MG63 (cell line): ENCODE measurements at regions not wholly inside any gene's neighbourhood (a gene's known extent, or its start where the extent isn't known, plus 50 kb on each side); places are given as distances from the start of the nearest gene placed in this dataset.
"Not testable (repeated sequence)": the region's sequence is repeated elsewhere in the genome, so short reads cannot be mapped to it uniquely, and the experiment has no call there.

Source experiments
- DNase-seq: peaks from one replicate; pipeline ENCODE4 v3.0.0-alpha.2; 2020
- H3K27me3 ChIP-seq: fragments of 250-450 bp; sonication (Bioruptor Pico); 2 replicates; pipeline ENCODE4 v1.5.1; 2020; ENCODE audit warnings: mild to moderate bottlenecking, moderate library complexity
- H3K36me3 ChIP-seq: fragments of 250-450 bp; sonication (Bioruptor Pico); 2 replicates; pipeline ENCODE4 v1.5.1; 2020; ENCODE audit warnings: mild to moderate bottlenecking, moderate library complexity
- H3K4me3 ChIP-seq: fragments of 250-450 bp; sonication (Bioruptor Pico); 2 replicates; pipeline ENCODE4 v1.5.1; 2020; ENCODE audit warnings: mild to moderate bottlenecking, moderate library complexity
- H3K9me3 ChIP-seq: fragments of 250-450 bp; sonication (Bioruptor Pico); 2 replicates; pipeline ENCODE4 v1.5.1; 2020; ENCODE audit warnings: mild to moderate bottlenecking, moderate library complexity

DNA sequence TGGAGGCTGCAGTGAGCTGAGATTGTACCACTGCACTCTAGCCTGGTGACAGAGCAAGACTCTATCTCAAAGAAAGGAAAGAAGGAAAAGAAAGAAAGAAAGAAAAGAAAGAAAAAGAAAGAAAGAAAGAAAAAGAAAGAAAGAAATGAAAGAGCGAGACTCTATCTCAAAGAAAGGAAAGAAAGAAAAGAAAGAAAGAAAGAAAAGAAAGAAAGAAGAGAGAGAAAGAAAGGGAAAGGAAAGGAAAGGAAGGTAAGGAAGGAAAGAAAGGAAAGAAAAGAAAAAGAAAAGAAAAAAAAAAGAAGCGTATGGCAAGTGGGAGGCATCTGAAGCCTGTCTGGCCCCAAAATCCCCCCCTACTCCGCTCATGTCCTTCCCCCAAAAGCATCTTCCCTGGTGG, 182.3 kb upstream of the MSX2 start:
- no peaks in the 10 kb centered on the region for H3K36me3 ChIP-seq
- H3K27me3 ChIP-seq = peaks cover 15% of the 10 kb centered on the region; the same call in 1 of the 2 replicates
- DNase-seq = no peak
- no peak overlapping the region for H3K4me3 ChIP-seq
- H3K9me3 ChIP-seq = peaks cover 2% of the 10 kb centered on the region; the same call in 1 of the 2 replicates

DNA sequence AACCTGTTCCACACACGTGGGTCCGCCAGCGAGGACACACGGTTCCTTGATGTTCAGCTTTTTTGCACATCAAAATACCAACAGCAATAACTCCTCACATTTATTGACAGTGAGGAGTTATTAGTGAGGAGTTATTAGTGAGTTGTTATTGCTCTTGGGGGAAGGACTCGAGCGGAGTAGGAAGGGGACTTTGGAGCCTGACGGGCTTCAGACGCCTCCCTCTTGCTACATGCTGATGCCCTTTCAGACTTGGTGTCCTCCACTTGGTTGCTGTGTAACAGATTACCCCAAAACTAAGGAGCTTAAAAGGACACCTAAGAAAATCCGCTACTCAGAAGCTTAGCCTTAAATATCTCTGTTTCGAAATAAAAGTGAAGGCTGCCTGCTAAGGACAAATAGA, 181.9 kb upstream of the MSX2 start:
- DNase-seq = no peak
- H3K36me3 ChIP-seq = no peaks in the 10 kb centered on the region
- H3K4me3 ChIP-seq = no peak overlapping the region
- peaks cover 2% of the 10 kb centered on the region; the same call in 1 of the 2 replicates for H3K9me3 ChIP-seq
- peaks cover 15% of the 10 kb centered on the region; the same call in 1 of the 2 replicates for H3K27me3 ChIP-seq

DNA sequence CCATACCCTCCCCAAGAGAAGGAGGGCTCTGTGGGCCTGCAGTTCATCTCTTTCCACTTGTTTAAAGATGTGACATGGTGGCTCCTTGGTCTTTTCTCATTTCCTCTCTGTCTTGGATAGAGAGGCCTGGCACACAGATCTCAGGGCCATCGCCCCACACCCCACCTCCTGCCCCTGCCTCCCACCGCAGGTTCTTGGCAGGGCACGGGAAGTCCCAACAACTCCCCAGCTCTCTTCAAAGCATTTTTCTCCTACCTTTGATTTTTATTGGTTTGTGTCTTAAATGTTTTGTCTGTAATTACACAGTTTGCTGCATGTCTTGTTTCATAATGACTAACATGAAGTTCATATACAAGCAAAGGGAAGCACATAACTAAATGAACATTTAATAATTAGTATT, 178.5 kb upstream of the MSX2 start:
- Histone ChIP-seq H3K36me3 (no peaks in the 10 kb centered on the region), H3K9me3 (no peaks in the 10 kb centered on the region), H3K27me3 (peaks cover 15% of the 10 kb centered on the region; the same call in 1 of the 2 replicates), H3K4me3 (no peak overlapping the region)
- DNase-seq = no peak

DNA sequence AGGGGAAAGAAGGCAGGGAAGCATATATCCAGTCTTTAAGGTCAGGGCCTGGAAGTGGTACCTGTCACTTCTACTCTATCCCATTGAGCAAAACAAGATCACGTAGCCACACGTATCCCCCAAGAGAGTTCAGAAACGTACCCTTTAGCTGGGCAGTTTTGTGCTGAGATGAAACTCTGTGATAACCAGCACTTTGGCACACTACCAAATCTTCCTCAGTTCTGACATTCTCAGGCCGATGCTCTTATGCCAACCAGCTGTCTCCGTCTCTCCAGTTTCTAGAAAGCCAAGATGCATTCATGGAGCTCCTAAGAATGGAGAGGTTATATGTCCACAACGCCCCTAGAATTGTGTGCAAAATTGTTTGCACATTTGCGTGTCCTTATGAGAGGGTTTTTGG, 176.6 kb upstream of the MSX2 start:
- no peak for DNase-seq
- H3K9me3 ChIP-seq = no peaks in the 10 kb centered on the region

DNA sequence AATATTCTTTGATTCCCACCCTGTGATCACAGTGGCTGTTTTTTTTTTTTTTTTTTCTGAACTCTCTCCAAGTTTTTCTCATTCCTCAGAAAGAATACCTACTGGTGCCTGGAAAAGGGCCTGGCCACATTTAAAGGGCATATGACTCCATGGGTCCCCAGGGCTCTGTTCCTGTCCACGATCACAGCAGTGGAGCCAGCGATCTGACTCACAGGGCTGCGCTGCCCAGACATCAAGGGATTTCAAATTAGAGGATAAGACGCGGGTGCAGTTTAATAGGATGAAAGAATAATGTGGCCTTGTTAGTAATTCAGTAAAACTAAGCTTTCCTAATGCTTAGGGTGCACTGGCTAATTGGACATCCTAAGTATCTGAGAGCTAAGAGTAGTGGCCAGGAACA, 175.1 kb upstream of the MSX2 start:
- no peaks in the 10 kb centered on the region; the same call in 1 of the 2 replicates for H3K27me3 ChIP-seq
- no peak overlapping the region for H3K4me3 ChIP-seq
- no peaks in the 10 kb centered on the region for H3K9me3 ChIP-seq
- H3K36me3 ChIP-seq = no peaks in the 10 kb centered on the region
- DNase-seq = peak; percentile 86

More for the DNA sequence above, 176.6 kb upstream of the MSX2 start:
- H3K27me3 ChIP-seq = peaks cover 8% of the 10 kb centered on the region; the same call in 1 of the 2 replicates
- no peak overlapping the region for H3K4me3 ChIP-seq
- H3K36me3 ChIP-seq = no peaks in the 10 kb centered on the region

DNA sequence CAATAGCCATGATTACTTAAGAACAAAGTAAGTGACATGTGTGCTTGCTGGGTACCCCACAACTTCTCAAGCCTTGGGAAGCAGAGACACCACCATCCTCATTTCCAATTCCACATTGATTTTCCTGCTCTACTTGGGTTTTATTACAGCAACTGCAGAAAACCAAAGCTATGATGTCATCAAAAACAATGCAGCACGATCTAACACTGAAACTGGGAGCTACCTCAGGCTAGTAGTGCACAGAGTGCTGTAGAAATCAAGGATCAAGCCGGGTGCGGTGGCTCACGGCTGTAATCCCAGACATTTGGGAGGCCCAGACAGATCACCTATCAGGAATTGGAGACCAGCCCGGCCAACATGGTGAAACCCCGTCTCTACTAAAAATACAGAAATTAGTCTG, 174.4 kb upstream of the MSX2 start:
- no peak for DNase-seq
- Histone ChIP-seq H3K9me3 (no peaks in the 10 kb centered on the region), H3K4me3 (no peak overlapping the region), H3K36me3 (no peaks in the 10 kb centered on the region), H3K27me3 (no peaks in the 10 kb centered on the region; the same call in 1 of the 2 replicates)

DNA sequence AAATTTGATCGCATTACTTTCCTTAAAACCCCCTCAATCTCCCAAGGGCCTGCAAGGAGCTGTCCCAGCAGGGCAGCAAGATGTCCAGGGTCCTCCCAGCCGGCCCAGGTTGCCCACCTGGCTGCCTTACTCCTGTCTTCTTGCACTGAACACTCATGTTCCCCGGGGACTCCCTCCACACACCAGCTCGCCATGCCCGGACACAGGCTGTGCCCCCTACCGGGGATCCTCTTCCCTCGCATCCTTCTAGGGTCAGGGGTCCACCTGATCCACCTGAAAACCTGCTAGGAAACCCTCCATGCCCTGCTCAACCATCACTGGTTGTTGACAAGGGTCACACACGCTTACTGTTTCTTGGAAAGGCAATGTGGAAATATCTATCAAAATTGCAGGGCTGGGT, 172.0 kb upstream of the MSX2 start:
- Histone ChIP-seq H3K27me3 (no peaks in the 10 kb centered on the region; the same call in 1 of the 2 replicates), H3K4me3 (no peak overlapping the region), H3K36me3 (no peaks in the 10 kb centered on the region), H3K9me3 (no peaks in the 10 kb centered on the region)
- DNase-seq = no peak

DNA sequence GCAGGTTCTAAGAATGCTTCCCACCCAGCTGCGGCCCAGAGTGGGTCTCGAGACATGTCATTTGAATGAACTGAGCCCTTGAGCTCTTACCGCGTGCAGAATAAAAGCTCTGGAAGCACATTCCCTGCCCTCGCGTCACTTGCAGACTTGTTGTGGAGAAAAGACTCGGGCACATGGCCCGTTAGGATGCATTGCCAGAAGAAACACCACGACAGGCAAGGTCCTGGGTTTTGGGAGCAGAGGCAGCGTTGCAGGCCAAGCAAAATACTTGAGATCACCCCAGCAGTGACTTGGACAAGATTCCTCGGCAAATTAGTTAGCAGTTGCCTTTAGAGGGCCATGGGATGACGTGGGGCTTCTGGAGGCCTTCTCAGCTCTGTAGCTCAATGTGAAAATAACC, 170.8 kb upstream of the MSX2 start:
- DNase-seq = peak; percentile 96

DNA sequence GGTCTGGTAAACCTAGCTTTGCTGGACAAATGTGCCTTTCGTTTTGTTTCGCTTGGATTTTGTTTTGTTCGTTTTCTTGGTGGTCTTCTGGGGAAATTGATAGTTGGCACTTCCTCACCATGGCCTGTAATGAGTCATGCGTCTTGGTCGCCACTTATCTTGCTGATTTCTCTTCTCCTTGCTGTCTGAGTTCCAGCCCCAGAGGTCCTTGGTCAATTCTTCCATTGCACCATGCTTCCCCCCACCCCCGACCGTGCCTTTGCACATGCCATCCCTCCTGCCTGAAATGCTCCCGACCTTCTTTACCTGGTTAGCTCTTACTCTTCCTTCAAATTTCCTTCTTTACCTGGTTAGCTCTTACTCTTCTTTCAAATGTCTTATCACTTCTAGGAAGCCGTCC, 168.7 kb upstream of the MSX2 start:
- H3K36me3 ChIP-seq = no peaks in the 10 kb centered on the region
- no peak overlapping the region for H3K4me3 ChIP-seq
- DNase-seq = no peak
- H3K9me3 ChIP-seq = no peaks in the 10 kb centered on the region; the same call in 1 of the 2 replicates
- H3K27me3 ChIP-seq = no peaks in the 10 kb centered on the region; the same call in 1 of the 2 replicates

More for the DNA sequence above, 170.8 kb upstream of the MSX2 start:
- no peaks in the 10 kb centered on the region for H3K36me3 ChIP-seq
- H3K27me3 ChIP-seq = no peaks in the 10 kb centered on the region; the same call in 1 of the 2 replicates
- H3K4me3 ChIP-seq = no peak overlapping the region
- H3K9me3 ChIP-seq = no peaks in the 10 kb centered on the region; the same call in 1 of the 2 replicates

DNA sequence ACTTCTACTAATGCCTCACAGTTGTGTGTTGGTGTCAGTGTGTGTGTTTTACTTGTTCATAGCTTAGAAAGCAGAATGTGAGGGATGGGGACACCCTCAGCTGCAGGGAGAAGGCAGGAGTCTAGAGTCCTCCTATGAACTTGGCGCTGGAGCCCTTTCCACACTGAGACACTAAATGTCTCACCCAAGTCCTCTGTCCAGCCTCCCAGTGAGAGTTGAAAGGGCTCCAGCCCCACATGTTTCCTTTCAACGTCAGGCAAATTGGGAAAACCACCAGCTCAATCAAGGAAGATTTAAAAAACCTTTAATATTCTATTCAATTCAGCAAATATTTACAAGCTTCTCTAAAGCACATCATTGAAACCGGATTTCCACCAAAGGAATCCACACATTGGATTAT, 167.6 kb upstream of the MSX2 start:
- peak; percentile 75 for DNase-seq
- Histone ChIP-seq H3K9me3 (peaks cover 2% of the 10 kb centered on the region; the same call in 1 of the 2 replicates), H3K4me3 (no peak overlapping the region), H3K27me3 (peaks cover 4% of the 10 kb centered on the region; the same call in 1 of the 2 replicates), H3K36me3 (no peaks in the 10 kb centered on the region)

DNA sequence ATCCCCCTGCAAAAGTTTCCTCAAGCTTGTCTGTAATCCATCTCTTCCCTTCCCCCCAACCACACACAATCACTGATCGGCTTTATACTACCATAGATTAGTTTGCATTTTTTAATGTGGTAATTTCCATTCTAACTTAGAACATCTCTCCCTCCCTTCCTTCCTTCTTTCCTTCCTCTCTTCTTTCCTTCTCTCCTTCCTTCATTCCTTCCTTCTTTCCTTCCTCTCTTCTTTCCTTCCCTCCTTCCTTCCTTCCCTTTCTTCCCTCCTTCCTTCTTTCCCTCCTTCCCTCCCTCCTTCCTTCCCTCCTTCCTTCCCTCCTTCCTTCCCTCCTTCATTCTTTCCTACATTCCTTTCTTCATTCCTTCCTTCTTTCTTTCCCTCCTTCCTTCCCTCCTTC, 166.2 kb upstream of the MSX2 start:
- Histone ChIP-seq H3K9me3 (peaks cover 2% of the 10 kb centered on the region; the same call in 1 of the 2 replicates), H3K27me3 (peaks cover 4% of the 10 kb centered on the region; the same call in 1 of the 2 replicates), H3K36me3 (no peaks in the 10 kb centered on the region), H3K4me3 (no peak overlapping the region)
- no peak for DNase-seq

DNA sequence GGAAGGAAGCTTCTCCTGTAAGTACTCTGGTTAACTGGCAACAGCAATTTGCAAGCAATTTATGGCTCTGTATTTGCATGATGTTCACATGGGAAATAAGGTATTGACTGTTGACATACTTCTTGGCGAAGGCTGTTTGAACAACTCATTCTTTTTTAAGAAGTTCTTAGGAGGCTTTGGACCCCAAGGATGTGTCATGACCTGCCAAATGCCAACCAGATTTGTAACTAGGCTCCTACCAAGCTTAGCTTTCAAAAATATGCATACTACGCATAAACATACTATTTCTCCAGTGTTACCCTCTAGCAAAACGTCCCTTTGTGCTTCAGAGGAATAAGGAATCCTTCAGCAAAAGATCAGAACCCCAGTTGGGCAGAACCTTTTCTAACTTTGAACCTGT, 165.2 kb upstream of the MSX2 start:
- peaks cover 2% of the 10 kb centered on the region; the same call in 1 of the 2 replicates for H3K9me3 ChIP-seq
- H3K36me3 ChIP-seq = no peaks in the 10 kb centered on the region
- H3K4me3 ChIP-seq = no peak overlapping the region
- H3K27me3 ChIP-seq = peaks cover 4% of the 10 kb centered on the region; the same call in 1 of the 2 replicates
- peak; percentile 60 for DNase-seq

DNA sequence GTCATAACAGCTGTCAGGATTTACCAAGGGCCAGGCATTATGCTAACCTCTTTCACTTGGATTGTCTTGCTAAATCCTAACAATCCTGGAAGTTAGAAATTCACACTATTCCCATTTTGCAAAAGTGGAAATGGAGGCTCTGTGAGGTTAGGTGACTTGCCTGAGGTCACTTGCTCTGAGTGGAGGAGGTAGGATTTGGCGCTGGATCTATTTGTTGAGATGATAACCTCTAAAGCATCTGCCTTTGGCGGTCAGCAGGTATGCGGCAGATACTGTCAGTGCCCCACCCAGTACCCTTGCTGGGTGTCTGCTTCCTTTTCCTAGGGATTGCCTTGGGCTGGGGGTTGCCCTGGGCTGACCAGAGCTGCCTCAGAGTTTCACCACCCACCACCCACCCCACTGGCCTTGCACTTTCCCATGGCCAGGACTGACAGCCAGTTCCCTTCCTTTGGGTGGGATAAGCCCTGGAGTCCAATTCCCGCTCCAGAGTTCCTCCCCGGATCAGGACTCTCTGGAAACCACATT, 164.8 kb upstream of the MSX2 start:
- DNase-seq = no peak
- peaks cover 4% of the 10 kb centered on the region; the same call in 1 of the 2 replicates for H3K27me3 ChIP-seq
- H3K4me3 ChIP-seq = no peak overlapping the region
- peaks cover 2% of the 10 kb centered on the region; the same call in 1 of the 2 replicates for H3K9me3 ChIP-seq
- no peaks in the 10 kb centered on the region for H3K36me3 ChIP-seq

DNA sequence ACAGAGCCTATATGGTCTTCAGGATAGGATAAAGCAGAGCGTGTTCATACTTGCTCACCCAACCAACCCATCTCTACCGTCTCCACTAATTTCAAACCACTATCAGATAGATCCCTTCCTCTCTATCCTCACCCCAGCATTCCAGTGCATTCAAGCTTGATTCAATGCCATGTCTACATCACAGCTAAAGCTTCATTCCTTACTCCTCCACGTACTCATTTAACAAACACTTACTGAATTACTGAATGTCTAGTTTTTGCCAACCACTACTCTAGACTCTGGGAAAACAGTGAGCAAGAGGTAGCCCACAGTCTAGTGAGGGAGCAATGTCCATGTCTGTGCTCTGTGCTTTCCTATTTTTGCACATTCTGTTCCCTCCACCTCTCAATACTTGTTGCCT, 163.5 kb upstream of the MSX2 start:
- no peak overlapping the region for H3K4me3 ChIP-seq
- H3K27me3 ChIP-seq = peaks cover 4% of the 10 kb centered on the region; the same call in 1 of the 2 replicates
- DNase-seq = no peak
- no peaks in the 10 kb centered on the region for H3K36me3 ChIP-seq
- H3K9me3 ChIP-seq = peaks cover 2% of the 10 kb centered on the region; the same call in 1 of the 2 replicates

DNA sequence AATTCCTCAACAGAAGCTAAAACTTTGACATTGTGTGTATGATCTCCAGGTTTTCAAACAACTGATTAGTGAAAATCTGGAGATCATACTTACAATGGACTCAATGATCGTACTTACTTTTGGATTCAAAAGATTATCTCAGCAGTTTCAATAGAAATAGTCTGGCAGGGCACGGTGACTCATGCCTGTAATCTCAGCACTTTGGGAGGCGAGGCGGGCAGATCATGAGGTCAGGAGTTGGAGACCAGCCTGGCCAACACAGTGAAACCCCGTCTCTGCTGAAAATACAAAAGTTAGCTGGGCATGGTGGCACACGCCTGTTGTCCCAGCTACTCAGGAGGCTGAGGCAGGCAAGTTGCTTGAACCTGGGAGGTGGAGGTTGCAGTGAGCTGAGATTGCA, 161.3 kb upstream of the MSX2 start:
- not testable (repeated sequence) for H3K9me3 ChIP-seq, H3K36me3 ChIP-seq, H3K4me3 ChIP-seq, H3K27me3 ChIP-seq
- DNase-seq = peak; percentile 82

DNA sequence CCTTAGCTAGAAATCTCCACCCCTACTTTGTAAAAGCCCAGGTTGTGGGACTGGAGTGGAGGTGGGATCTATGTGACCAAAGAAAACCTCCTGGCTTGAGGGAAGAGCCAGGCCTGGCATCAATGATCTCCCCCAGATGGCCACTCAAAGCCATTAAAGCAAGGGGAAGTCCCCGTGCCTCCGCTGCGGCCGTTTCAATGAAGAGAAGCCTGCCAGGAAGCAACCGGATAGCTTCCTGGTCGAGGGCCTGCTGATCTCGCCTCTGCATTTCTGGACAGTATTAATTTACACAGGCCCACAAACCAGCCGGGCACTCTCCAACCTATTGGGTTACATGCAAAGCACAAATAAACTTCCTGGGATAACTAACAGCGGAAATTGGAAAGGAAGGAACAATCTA, 160.5 kb upstream of the MSX2 start:
- Histone ChIP-seq H3K9me3 (peaks cover 2% of the 10 kb centered on the region; the same call in 1 of the 2 replicates), H3K36me3 (no peaks in the 10 kb centered on the region), H3K4me3 (no peak overlapping the region), H3K27me3 (peaks cover 4% of the 10 kb centered on the region; the same call in 1 of the 2 replicates)
- peak; percentile 88 for DNase-seq

DNA sequence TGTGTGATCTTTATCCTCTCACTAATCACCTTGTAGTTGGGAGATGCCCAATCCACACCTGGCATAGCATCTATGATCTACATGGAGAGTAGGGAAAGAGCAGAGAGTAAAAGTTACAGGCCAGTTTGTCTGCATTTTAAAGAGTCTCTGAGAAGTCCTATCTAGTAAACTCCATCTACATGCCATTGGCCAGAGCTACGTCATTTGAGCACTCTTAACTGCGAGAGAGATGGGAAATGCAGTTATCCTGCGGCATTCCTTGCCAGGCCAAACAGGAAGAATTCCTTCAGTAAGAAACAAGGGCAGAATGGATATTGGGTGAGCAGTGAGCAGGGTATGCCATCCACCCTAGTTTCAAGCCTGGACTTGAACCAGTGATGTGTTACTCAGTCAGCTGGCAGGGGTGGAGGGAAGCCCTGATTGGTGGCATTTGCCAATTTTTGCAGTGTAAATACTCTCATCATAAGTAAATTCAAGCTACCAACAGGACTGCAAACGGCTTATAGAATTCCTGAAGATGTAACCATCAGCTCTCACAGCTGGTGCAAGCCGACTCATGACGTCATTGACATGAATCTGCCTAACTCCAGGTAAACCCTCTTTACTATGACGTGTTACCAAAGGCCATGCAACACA, 156.8 kb upstream of the MSX2 start:
- DNase-seq = peak; percentile 55
- no peaks in the 10 kb centered on the region for H3K36me3 ChIP-seq
- H3K4me3 ChIP-seq = no peak overlapping the region
- no peaks in the 10 kb centered on the region for H3K9me3 ChIP-seq
- no peaks in the 10 kb centered on the region; the same call in 1 of the 2 replicates for H3K27me3 ChIP-seq

DNA sequence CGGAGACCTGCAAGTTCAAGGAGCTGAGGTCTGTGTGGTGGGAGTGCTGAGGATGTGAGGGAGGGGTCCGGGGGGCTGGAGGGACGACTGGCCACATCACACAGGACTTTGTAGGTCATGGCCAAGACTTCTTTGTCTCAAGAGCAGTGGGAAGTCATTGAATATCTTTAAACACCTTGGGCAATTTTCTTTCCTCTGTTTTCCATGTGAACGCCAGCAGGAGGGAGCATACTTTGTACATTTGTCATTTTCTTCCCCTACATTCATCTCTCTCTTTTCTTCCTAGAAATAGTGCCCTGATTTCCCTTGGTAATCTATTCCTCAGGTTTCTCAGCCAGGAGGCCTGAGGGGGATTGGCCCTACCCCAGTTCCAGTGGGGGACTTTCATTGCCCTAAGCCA, 153.7 kb upstream of the MSX2 start:
- Histone ChIP-seq H3K36me3 (no peaks in the 10 kb centered on the region), H3K9me3 (no peaks in the 10 kb centered on the region), H3K4me3 (no peak overlapping the region), H3K27me3 (no peaks in the 10 kb centered on the region; the same call in 1 of the 2 replicates)
- no peak for DNase-seq
